Stimulated activated CD8-positive, alpha-beta memory T cell treated with anti-CD3 and anti-CD28 coated beads, Interleukin-4, amount 100 ng/mL, for 48 hours (primary cell): ENCODE measurements at regions not wholly inside any gene's neighbourhood (a gene's known extent, or its start where the extent isn't known, plus 50 kb on each side); places are given as distances from the start of the nearest gene placed in this dataset.
A peak's percentile ranks its signal among the peaks of the same experiment; 100 is the strongest.

Experiments
- DNase-seq: peaks from one replicate; pipeline ENCODE4 v3.0.0-alpha.2; 2020

GRCh38 chr11:116467823-116468222 is 305.0 kb downstream of the BUD13 start:
- no peak for DNase-seq

GRCh38 chr11:116466801-116467200 is 306.0 kb downstream of the BUD13 start:
- no peak for DNase-seq

- DNase-seq: no peak
Observed at GRCh38 chr11:116466191-116466590, 306.6 kb downstream of the BUD13 start.

GRCh38 chr11:116465056-116465455 is 307.7 kb downstream of the BUD13 start:
- no peak for DNase-seq

- DNase-seq: no peak
Observed at GRCh38 chr11:116461789-116462188, 311.0 kb downstream of the BUD13 start.

GRCh38 chr11:116460156-116460920 is 312.4 kb downstream of the BUD13 start:
- no peak for DNase-seq

GRCh38 chr11:116459185-116460045 is 313.4 kb downstream of the BUD13 start:
- DNase-seq: no peak

- no peak for DNase-seq
Observed at GRCh38 chr11:116458546-116458945, 314.2 kb downstream of the BUD13 start.

- DNase-seq: no peak
Observed at GRCh38 chr11:116457336-116458007, 315.3 kb downstream of the BUD13 start.

- no peak for DNase-seq
Observed at GRCh38 chr11:116454951-116455350, 317.8 kb downstream of the BUD13 start.

GRCh38 chr11:116454020-116454645 is 318.7 kb downstream of the BUD13 start:
- peak; percentile 53 for DNase-seq

- DNase-seq: no peak
Observed at GRCh38 chr11:116452461-116452860, 320.3 kb downstream of the BUD13 start.

GRCh38 chr11:116449522-116449921 is 323.3 kb downstream of the BUD13 start:
- no peak for DNase-seq

GRCh38 chr11:116446048-116446941 is 326.5 kb downstream of the BUD13 start:
- DNase-seq: no peak

- DNase-seq: no peak
Observed at GRCh38 chr11:116445108-116446047, 327.4 kb downstream of the BUD13 start.

- no peak for DNase-seq
Observed at GRCh38 chr11:116442238-116442752, 330.5 kb downstream of the BUD13 start.

- no peak for DNase-seq
Observed at GRCh38 chr11:116439361-116439677, 333.5 kb downstream of the BUD13 start.

- DNase-seq: no peak
Observed at GRCh38 chr11:116438651-116439360, 334.0 kb downstream of the BUD13 start.

- no peak for DNase-seq
Observed at GRCh38 chr11:116434986-116435385, 337.8 kb downstream of the BUD13 start.

- DNase-seq: no peak
Observed at GRCh38 chr11:116432301-116432700, 340.5 kb downstream of the BUD13 start.
